OCI-LY1 (cell line): ENCODE measurements at regions not wholly inside any gene's neighbourhood (a gene's known extent, or its start where the extent isn't known, plus 50 kb on each side); places are given as distances from the start of the nearest gene placed in this dataset.
"Not testable (repeated sequence)": the region's sequence is repeated elsewhere in the genome, so short reads cannot be mapped to it uniquely, and the experiment has no call there.

ENCODE experiments used
- H2AFZ ChIP-seq: fragments of 200-600 bp; sonication (generic), shearing (Covaris generic); 2 replicates; pipeline ENCODE4 v1.6.0; 2014; ENCODE audit warnings: antibody characterized with exemption, mild to moderate bottlenecking, low read length
- H3F3A ChIP-seq: fragments of 200-600 bp; sonication (generic), shearing (Covaris generic); 2 replicates; pipeline ENCODE4 v1.6.0; 2014; ENCODE audit warnings: mild to moderate bottlenecking, antibody characterized with exemption, low read length, moderate library complexity; ENCODE audit not compliant: insufficient read depth
- H3K27ac ChIP-seq: fragments of 200-600 bp; sonication (generic); 2 replicates; pipeline ENCODE4 v1.5.1; 2014; ENCODE audit warnings: low read length, mixed run types, mild to moderate bottlenecking, low read depth; ENCODE audit not compliant: poor library complexity, severe bottlenecking
- H3K27me3 ChIP-seq: fragments of 200-600 bp; sonication (generic); 2 replicates; pipeline ENCODE4 v1.6.0; 2014; ENCODE audit warnings: antibody characterized with exemption, mild to moderate bottlenecking, low read length, moderate library complexity; ENCODE audit not compliant: insufficient read depth
- H3K36me3 ChIP-seq: fragments of 200-600 bp; sonication (generic); 2 replicates; pipeline ENCODE4 v1.6.1; 2014; ENCODE audit warnings: mild to moderate bottlenecking, antibody characterized with exemption, low read length, moderate library complexity, mixed read lengths; ENCODE audit not compliant: insufficient read depth
- H3K4me1 ChIP-seq: fragments of 200-600 bp; sonication (generic); 2 replicates; pipeline ENCODE4 v1.5.1; 2014; ENCODE audit warnings: mild to moderate bottlenecking, low read length, moderate library complexity; ENCODE audit not compliant: insufficient read depth, severe bottlenecking
- H3K4me2 ChIP-seq: fragments of 200-600 bp; sonication (generic), shearing (Covaris generic); 2 replicates; pipeline ENCODE4 v1.6.1; 2014; ENCODE audit warnings: low read length
- H3K4me3 ChIP-seq: fragments of 200-600 bp; sonication (generic); 2 replicates; pipeline ENCODE4 v1.5.1; 2014; ENCODE audit warnings: low read length, low read depth, mild to moderate bottlenecking, mixed read lengths; ENCODE audit not compliant: poor library complexity, severe bottlenecking
- H3K79me2 ChIP-seq: fragments of 200-600 bp; shearing (Covaris generic); 2 replicates; pipeline ENCODE4 v1.6.1; 2016; ENCODE audit warnings: mixed run types, low read length, mixed read lengths; ENCODE audit not compliant: insufficient read depth
- H3K9ac ChIP-seq: fragments of 200-600 bp; sonication (generic), shearing (Covaris generic); 2 replicates; pipeline ENCODE4 v1.6.1; 2014; ENCODE audit warnings: mild to moderate bottlenecking, low read length, mixed read lengths
- H3K9me2 ChIP-seq: fragments of 200-600 bp; sonication (generic), shearing (Covaris generic); 2 replicates; pipeline ENCODE4 v1.6.1; 2014; ENCODE audit warnings: low read depth, mild to moderate bottlenecking, low read length, mixed read lengths
- H3K9me3 ChIP-seq: fragments of 200-600 bp; shearing (Covaris generic); 2 replicates; pipeline ENCODE4 v1.6.1; 2014; ENCODE audit warnings: low read length, mixed read lengths
- H4K20me1 ChIP-seq: fragments of 200-600 bp; sonication (generic), shearing (Covaris generic); 2 replicates; pipeline ENCODE4 v1.6.0; 2016; ENCODE audit warnings: mild to moderate bottlenecking, low read length; ENCODE audit not compliant: insufficient read depth
- EZH2 ChIP-seq: fragments of 200-600 bp; sonication (generic), shearing (Covaris generic); IDR thresholded peaks from 2 replicates; pipeline ENCODE4 v1.8.0; 2017; ENCODE audit warnings: borderline replicate concordance, mixed run types, mild to moderate bottlenecking, antibody characterized with exemption, low read length, moderate library complexity, mixed read lengths
- TF ChIP-seq, protein P1 (sequence below): fragments of 200-600 bp; sonication (generic), shearing (Covaris generic); IDR thresholded peaks from 2 replicates; pipeline ENCODE4 v1.5.1; 2017; ENCODE audit warnings: mild to moderate bottlenecking, antibody characterized with exemption, low read length, moderate library complexity, mixed read lengths

GRCh38 chr10:118892255-118892654 lies 137.3 kb upstream of the NANOS1 start:
- Histone ChIP-seq H3K4me2 (no peak overlapping the region), H3K9me3 (no peaks in the 10 kb centered on the region), H3K27ac (no peak overlapping the region), H3K4me1 (no peaks in the 10 kb centered on the region), H3K36me3 (no peaks in the 10 kb centered on the region), H3K79me2 (no peaks in the 10 kb centered on the region), H3K9me2 (no peaks in the 10 kb centered on the region), H3K4me3 (no peak overlapping the region), H2AFZ (no peak overlapping the region), H4K20me1 (no peaks in the 10 kb centered on the region), H3K9ac (no peak overlapping the region), H3F3A (no peaks in the 10 kb centered on the region), H3K27me3 (no peaks in the 10 kb centered on the region)
- no peak for TF ChIP-seq EZH2
- TF ChIP-seq, protein P1, sequence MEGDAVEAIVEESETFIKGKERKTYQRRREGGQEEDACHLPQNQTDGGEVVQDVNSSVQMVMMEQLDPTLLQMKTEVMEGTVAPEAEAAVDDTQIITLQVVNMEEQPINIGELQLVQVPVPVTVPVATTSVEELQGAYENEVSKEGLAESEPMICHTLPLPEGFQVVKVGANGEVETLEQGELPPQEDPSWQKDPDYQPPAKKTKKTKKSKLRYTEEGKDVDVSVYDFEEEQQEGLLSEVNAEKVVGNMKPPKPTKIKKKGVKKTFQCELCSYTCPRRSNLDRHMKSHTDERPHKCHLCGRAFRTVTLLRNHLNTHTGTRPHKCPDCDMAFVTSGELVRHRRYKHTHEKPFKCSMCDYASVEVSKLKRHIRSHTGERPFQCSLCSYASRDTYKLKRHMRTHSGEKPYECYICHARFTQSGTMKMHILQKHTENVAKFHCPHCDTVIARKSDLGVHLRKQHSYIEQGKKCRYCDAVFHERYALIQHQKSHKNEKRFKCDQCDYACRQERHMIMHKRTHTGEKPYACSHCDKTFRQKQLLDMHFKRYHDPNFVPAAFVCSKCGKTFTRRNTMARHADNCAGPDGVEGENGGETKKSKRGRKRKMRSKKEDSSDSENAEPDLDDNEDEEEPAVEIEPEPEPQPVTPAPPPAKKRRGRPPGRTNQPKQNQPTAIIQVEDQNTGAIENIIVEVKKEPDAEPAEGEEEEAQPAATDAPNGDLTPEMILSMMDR: no peak

GRCh38 chr10:118894891-118895290 lies 134.6 kb upstream of the NANOS1 start:
- not testable (repeated sequence) for H3F3A ChIP-seq, H3K9me3 ChIP-seq, H3K4me3 ChIP-seq, H2AFZ ChIP-seq, H3K36me3 ChIP-seq, H3K4me1 ChIP-seq, H3K27ac ChIP-seq, H3K27me3 ChIP-seq, H3K9me2 ChIP-seq, H4K20me1 ChIP-seq, H3K9ac ChIP-seq, H3K4me2 ChIP-seq, H3K79me2 ChIP-seq

DNA sequence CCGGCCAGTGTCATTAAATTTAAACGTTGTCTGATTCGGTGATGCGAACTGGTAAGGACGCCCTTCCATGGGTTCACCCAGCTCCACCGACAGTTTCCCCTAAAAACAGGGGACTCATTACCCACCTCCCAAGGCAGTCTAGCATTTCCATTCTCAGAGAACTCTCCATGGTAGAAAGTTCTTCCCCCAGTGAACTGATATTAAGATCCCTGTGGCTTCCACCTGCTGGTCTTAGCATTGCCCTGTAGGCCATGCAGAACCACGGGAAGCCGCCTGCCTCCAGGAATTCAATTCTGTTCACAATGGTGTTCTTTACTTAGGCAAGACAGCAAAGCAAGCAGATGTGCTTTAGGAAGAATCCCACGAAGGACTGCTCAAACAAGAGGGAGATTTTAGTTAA lies 128.9 kb upstream of the NANOS1 start:
- Histone ChIP-seq H3K4me1 (no peaks in the 10 kb centered on the region), H3K9me3 (no peaks in the 10 kb centered on the region), H3K27me3 (peaks cover 7% of the 10 kb centered on the region; the same call in 1 of the 2 replicates), H3K79me2 (no peaks in the 10 kb centered on the region), H3K9me2 (no peaks in the 10 kb centered on the region), H2AFZ (no peak overlapping the region), H3K4me2 (no peak overlapping the region), H3K27ac (no peak overlapping the region), H3F3A (no peaks in the 10 kb centered on the region), H3K4me3 (no peak overlapping the region), H4K20me1 (no peaks in the 10 kb centered on the region), H3K36me3 (no peaks in the 10 kb centered on the region), H3K9ac (no peak overlapping the region)
- TF ChIP-seq, protein P1: no peak
- TF ChIP-seq EZH2: no peak

DNA sequence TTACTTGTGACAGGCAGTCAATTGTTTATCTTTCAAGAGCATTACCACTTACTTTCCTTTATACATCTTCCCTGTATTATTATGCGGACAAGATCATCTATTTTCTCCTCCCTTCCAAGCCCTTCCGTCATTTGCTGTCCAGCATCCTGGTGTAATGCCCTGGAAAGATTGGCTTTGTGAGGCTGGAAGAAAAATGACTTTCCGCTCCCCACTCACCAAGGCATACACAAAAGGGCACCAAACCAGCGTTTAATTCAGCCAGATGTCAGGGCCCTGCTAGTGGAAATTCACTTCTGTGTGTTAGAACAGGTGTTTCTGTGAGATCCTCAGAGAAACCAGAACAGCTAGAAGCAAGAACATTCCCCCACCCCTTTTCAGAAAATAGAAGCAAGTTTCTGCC lies 128.1 kb upstream of the NANOS1 start:
- Histone ChIP-seq H3K9me3 (no peaks in the 10 kb centered on the region), H3K9ac (no peak overlapping the region), H4K20me1 (no peaks in the 10 kb centered on the region), H3K27ac (no peak overlapping the region), H3K36me3 (no peaks in the 10 kb centered on the region), H3K79me2 (no peaks in the 10 kb centered on the region), H3K4me2 (no peak overlapping the region), H3K4me1 (no peaks in the 10 kb centered on the region), H3F3A (no peaks in the 10 kb centered on the region), H3K4me3 (no peak overlapping the region), H3K9me2 (no peaks in the 10 kb centered on the region), H3K27me3 (peaks cover 7% of the 10 kb centered on the region; the same call in 1 of the 2 replicates), H2AFZ (no peak overlapping the region)
- TF ChIP-seq, protein P1: no peak
- TF ChIP-seq EZH2: no peak
